ENCODE measurements at regions not wholly inside any gene's neighbourhood (a gene's known extent, or its start where the extent isn't known, plus 50 kb on each side); places are given as distances from the start of the nearest gene placed in this dataset.

- peaks cover 6% of the 10 kb centered on the region for H3K9me3 Mint-ChIP-seq (ENCODE audit: low read depth)
- no peak for TF ChIP-seq CTCF (IDR thresholded peaks at IDR 0.05)
- no peak for DNase-seq (ENCODE audit: low spot score)
- no peaks in the 10 kb centered on the region for H3K4me1 Mint-ChIP-seq (ENCODE audit: low read depth)
- H3K27ac Mint-ChIP-seq (ENCODE audit: unreplicated experiment), result no peak overlapping the region
- H3K4me3 Mint-ChIP-seq (ENCODE audit: unreplicated experiment), result no peak overlapping the region
- H3K36me3 Mint-ChIP-seq (ENCODE audit: low read depth), result no peaks in the 10 kb centered on the region
- H3K27me3 Mint-ChIP-seq (ENCODE audit: low read depth), result no peaks in the 10 kb centered on the region
These were observed 531.9 kb upstream of the ISX start for GRCh38 chr22:34534101-34534500.

- no peak overlapping the region for H3K4me3 Mint-ChIP-seq (ENCODE audit: unreplicated experiment)
- no peak overlapping the region for H3K27ac Mint-ChIP-seq (ENCODE audit: unreplicated experiment)
- peaks cover 1% of the 10 kb centered on the region for H3K27me3 Mint-ChIP-seq (ENCODE audit: low read depth)
- no peaks in the 10 kb centered on the region for H3K4me1 Mint-ChIP-seq (ENCODE audit: low read depth)
- no peak for TF ChIP-seq CTCF (IDR thresholded peaks at IDR 0.05)
- no peaks in the 10 kb centered on the region for H3K36me3 Mint-ChIP-seq (ENCODE audit: low read depth)
- DNase-seq (ENCODE audit: low spot score), result no peak
- no peaks in the 10 kb centered on the region for H3K9me3 Mint-ChIP-seq (ENCODE audit: low read depth)
These were observed 498.6 kb upstream of the ISX start for GRCh38 chr22:34567367-34567766.

- DNase-seq (ENCODE audit: low spot score), result no peak
- H3K9me3 Mint-ChIP-seq (ENCODE audit: low read depth), result peaks cover 12% of the 10 kb centered on the region
- no peak overlapping the region for H3K4me3 Mint-ChIP-seq (ENCODE audit: unreplicated experiment)
- no peaks in the 10 kb centered on the region for H3K4me1 Mint-ChIP-seq (ENCODE audit: low read depth)
- H3K27ac Mint-ChIP-seq (ENCODE audit: unreplicated experiment), result no peak overlapping the region
- peaks cover 2% of the 10 kb centered on the region for H3K27me3 Mint-ChIP-seq (ENCODE audit: low read depth)
- TF ChIP-seq CTCF (IDR thresholded peaks at IDR 0.05), result no peak
- H3K36me3 Mint-ChIP-seq (ENCODE audit: low read depth), result no peaks in the 10 kb centered on the region
These were observed 495.6 kb upstream of the ISX start for GRCh38 chr22:34570408-34570807.

- Mint-ChIP-seq H3K36me3 (ENCODE audit: low read depth) (no peaks in the 10 kb centered on the region), H3K4me3 (ENCODE audit: unreplicated experiment) (no peak overlapping the region), H3K27me3 (ENCODE audit: low read depth) (no peaks in the 10 kb centered on the region), H3K4me1 (ENCODE audit: low read depth) (no peaks in the 10 kb centered on the region), H3K9me3 (ENCODE audit: low read depth) (peaks cover 7% of the 10 kb centered on the region), H3K27ac (ENCODE audit: unreplicated experiment) (no peak overlapping the region)
- DNase-seq (ENCODE audit: low spot score), result no peak
- no peak for TF ChIP-seq CTCF (IDR thresholded peaks at IDR 0.05)
These were observed 486.4 kb upstream of the ISX start for GRCh38 chr22:34579519-34579918.

- no peak for TF ChIP-seq CTCF (IDR thresholded peaks at IDR 0.05)
- H3K27ac Mint-ChIP-seq (ENCODE audit: unreplicated experiment), result peak overlapping the region; percentile 71
- no peak for DNase-seq (ENCODE audit: low spot score)
- H3K27me3 Mint-ChIP-seq (ENCODE audit: low read depth), result peaks cover 2% of the 10 kb centered on the region
- H3K9me3 Mint-ChIP-seq (ENCODE audit: low read depth), result peaks cover 7% of the 10 kb centered on the region
- no peak overlapping the region for H3K4me3 Mint-ChIP-seq (ENCODE audit: unreplicated experiment)
- H3K36me3 Mint-ChIP-seq (ENCODE audit: low read depth), result no peaks in the 10 kb centered on the region
- peaks cover 13% of the 10 kb centered on the region for H3K4me1 Mint-ChIP-seq (ENCODE audit: low read depth)
These were observed 478.3 kb upstream of the ISX start for GRCh38 chr22:34587357-34588356.
